ENCODE measurements at regions not wholly inside any gene's neighbourhood (a gene's known extent, or its start where the extent isn't known, plus 50 kb on each side); places are given as distances from the start of the nearest gene placed in this dataset.

- TF ChIP-seq CSDC2 (CRISPR knock-in tag; IDR thresholded peaks at IDR 0.05) (no peak), RARB (CRISPR knock-in tag; IDR thresholded peaks at IDR 0.05) (no peak), ZFP30 (CRISPR knock-in tag; IDR thresholded peaks at IDR 0.05) (no peak), ZFP3 (CRISPR knock-in tag; IDR thresholded peaks at IDR 0.05) (no peak), SNAI2 (CRISPR knock-in tag; IDR thresholded peaks at IDR 0.05) (no peak), PPARA (CRISPR knock-in tag; IDR thresholded peaks at IDR 0.05; ENCODE audit: borderline replicate concordance) (no peak), ZNF70 (CRISPR knock-in tag; IDR thresholded peaks at IDR 0.05) (no peak), GLIS3 (CRISPR knock-in tag; IDR thresholded peaks at IDR 0.05) (no peak), POU6F1 (CRISPR knock-in tag; IDR thresholded peaks at IDR 0.05; ENCODE audit: borderline replicate concordance, low read depth) (no peak), ZNF8 (CRISPR knock-in tag; IDR thresholded peaks at IDR 0.05) (no peak), ZC3H10 (CRISPR knock-in tag; IDR thresholded peaks at IDR 0.05) (no peak)
- TF ChIP-seq, protein P1, sequence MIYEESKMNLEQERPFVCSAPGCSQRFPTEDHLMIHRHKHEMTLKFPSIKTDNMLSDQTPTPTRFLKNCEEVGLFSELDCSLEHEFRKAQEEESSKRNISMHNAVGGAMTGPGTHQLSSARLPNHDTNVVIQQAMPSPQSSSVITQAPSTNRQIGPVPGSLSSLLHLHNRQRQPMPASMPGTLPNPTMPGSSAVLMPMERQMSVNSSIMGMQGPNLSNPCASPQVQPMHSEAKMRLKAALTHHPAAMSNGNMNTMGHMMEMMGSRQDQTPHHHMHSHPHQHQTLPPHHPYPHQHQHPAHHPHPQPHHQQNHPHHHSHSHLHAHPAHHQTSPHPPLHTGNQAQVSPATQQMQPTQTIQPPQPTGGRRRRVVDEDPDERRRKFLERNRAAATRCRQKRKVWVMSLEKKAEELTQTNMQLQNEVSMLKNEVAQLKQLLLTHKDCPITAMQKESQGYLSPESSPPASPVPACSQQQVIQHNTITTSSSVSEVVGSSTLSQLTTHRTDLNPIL (CRISPR knock-in tag; IDR thresholded peaks at IDR 0.05; ENCODE audit: low read depth), result no peak
Observed at GRCh38 chr13:64453831-64454230, 2776.3 kb downstream of the PCDH9 start.
